K562 (cell line): ENCODE measurements at regions not wholly inside any gene's neighbourhood (a gene's known extent, or its start where the extent isn't known, plus 50 kb on each side); places are given as distances from the start of the nearest gene placed in this dataset.

Experiments
- PATZ1 ChIP-seq: fragments of 250-450 bp; sonication (Bioruptor Pico); IDR thresholded peaks from 2 replicates; pipeline ENCODE4 v1.5.0; 2020; ENCODE audit warnings: mild to moderate bottlenecking, borderline replicate concordance
- TF ChIP-seq, protein P1 (sequence below), 3 experiments: IDR thresholded peaks in 2 of 3; conservative IDR thresholded peaks in 1 of 3; 2 replicates each; pipeline ENCODE4 v1.5.1; 2011 to 2012; ENCODE audit warnings: low read length in 3 of 3, mild to moderate bottlenecking in 3 of 3, control low read depth in 2 of 3, improper control_type of control experiment in 1 of 3, inconsistent platforms in 1 of 3, low read depth in 1 of 3, mixed read lengths in 1 of 3, moderate library complexity in 1 of 3; ENCODE audit not compliant: insufficient read depth in 2 of 3

DNA sequence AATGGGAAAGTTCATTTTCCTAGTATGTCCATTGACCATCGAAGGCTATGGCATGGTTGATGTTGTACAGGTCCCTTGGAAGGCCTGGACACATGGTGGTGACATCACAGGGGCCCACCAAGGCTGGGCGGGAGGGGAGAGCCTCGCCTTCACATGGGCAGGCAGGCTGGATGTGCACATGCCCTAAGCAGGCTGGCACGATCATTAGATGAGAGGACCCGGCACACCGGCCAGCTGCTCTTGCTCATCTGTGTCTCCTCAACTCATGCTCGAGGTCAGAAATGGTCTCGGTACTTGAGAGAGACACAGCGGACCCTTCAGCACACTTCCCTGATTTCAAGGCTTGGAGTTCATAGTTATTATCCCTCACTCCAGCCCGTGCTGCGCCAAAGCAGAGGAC is 416.9 kb upstream of the ZFHX3 start:
- TF ChIP-seq, protein P1, sequence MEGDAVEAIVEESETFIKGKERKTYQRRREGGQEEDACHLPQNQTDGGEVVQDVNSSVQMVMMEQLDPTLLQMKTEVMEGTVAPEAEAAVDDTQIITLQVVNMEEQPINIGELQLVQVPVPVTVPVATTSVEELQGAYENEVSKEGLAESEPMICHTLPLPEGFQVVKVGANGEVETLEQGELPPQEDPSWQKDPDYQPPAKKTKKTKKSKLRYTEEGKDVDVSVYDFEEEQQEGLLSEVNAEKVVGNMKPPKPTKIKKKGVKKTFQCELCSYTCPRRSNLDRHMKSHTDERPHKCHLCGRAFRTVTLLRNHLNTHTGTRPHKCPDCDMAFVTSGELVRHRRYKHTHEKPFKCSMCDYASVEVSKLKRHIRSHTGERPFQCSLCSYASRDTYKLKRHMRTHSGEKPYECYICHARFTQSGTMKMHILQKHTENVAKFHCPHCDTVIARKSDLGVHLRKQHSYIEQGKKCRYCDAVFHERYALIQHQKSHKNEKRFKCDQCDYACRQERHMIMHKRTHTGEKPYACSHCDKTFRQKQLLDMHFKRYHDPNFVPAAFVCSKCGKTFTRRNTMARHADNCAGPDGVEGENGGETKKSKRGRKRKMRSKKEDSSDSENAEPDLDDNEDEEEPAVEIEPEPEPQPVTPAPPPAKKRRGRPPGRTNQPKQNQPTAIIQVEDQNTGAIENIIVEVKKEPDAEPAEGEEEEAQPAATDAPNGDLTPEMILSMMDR (IDR thresholded peaks at IDR 0.05 in 2 of 3, conservative IDR thresholded peaks at IDR 0.05 in 1 of 3; ENCODE audit: insufficient read depth in 2 of 3, low read depth in 1 of 3, low read length in 3 of 3): no peak
- no peak for TF ChIP-seq PATZ1 (CRISPR knock-in tag)
